ENCODE measurements at regions not wholly inside any gene's neighbourhood (a gene's known extent, or its start where the extent isn't known, plus 50 kb on each side); places are given as distances from the start of the nearest gene placed in this dataset.
"Not testable (repeated sequence)": the region's sequence is repeated elsewhere in the genome, so short reads cannot be mapped to it uniquely, and the experiment has no call there.

DNA sequence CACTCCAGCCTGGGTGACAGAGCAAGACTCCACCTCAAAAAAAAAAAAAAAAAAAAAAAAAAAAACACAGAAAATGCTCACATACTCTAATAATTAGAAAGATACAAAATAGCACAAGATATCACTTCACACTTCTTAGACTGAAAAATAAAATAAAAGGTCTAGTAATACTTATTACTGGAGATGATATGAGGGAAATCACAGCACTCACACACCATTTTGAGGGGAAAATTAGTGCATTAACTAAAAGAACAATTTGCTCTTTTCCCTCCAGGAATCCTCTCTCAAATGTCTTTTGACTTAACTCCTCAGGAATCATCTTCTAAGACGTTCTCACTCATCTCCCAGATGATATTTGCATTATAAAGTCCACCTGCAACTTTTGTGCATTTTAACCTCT lies 697.9 kb upstream of the SOX9 start:
- no peak for DNase-seq

GRCh38 chr17:71423871-71424546 lies 696.8 kb upstream of the SOX9 start:
- peak; percentile 17 for DNase-seq

GRCh38 chr17:71427801-71428200 lies 693.0 kb upstream of the SOX9 start:
- DNase-seq, result no peak

- DNase-seq, result no peak
Observed at GRCh38 chr17:71428897-71429296, 691.9 kb upstream of the SOX9 start.

DNA sequence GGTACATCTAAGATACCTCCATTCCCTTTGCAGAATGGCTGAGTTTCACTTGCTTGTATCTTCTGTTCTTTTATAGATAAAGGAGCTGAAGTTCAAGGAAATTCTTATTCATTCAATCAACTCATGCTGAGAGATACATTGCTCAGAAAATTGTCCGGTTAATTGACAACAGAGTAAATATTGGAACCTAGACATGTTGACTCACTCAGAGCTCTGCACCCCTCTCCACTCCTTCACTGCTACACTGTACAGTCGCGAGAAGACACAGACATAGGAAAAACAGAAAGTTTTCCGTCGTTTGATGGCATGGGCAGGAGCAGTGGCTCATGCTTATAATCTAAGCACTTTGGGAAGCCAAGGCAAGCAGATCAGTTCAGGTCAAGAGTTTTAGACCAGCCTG lies 690.5 kb upstream of the SOX9 start:
- DNase-seq, result no peak

- DNase-seq, result no peak
Observed at GRCh38 chr17:71431146-71431545, 689.7 kb upstream of the SOX9 start.

DNA sequence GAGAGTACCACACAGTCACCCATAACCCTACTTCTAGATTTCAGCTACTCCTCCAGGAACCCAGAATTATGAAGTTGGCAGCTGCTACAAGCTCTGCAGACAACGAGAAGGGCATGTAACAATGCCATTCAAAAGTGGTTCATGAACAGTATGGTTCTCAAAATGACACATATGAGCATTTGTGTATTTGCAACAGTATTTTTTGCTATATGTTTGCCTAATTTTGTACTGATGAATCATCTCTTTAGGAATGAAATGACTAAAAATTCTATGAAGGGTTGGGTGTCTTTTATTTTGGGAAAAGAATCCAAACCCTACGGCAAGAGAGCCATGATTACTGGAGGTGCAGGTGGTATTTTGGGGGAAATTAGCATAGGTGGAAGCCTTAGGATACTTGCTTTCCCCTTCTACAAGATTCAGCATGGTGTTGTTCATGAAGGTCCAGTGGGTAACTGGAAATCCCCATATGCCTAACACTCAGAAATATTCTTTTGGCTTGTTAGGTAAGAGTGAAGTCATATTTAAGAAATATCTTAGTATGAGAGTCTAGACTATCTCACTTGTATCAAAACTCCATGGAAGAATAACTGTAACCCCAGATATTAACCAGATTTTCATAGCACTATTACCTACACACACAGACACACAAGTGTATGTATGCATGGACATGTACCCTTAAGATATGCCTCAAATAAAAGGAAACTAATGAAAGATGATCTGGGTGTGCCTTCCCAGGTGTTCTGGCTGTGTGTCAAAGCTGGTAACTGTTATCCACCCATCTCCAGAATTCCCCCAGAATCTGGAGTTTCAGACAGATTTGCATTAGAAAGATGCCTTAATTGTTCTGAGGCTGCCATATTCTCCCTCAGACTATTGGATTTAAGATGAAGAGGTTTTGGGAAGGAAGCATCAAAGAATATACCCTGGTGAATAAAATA lies 688.2 kb upstream of the SOX9 start:
- DNase-seq, result peak; percentile 53

GRCh38 chr17:71434716-71435115 lies 686.1 kb upstream of the SOX9 start:
- no peak for DNase-seq

DNA sequence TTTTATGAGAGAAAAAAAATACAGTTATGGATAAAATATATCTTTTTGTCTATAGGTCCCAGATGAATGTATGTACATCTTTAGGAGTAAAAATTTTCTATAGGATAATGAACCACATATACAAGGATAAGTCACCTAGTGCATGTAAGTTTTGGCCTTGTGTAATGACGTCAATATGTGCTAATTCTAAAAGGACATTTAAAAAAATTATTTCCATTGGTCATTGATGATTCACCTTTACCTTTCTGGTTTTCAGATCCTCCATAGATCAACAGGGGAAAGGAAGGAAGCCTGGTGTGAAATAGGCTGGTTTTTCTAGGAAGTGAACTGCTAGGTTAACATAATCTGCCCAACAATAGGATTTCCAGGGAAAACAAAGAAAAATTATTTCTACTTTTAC lies 684.3 kb upstream of the SOX9 start:
- no peak for DNase-seq

- no peak for DNase-seq
Observed at GRCh38 chr17:71437166-71437565, 683.7 kb upstream of the SOX9 start.

- peak; percentile 96 for DNase-seq
Observed at GRCh38 chr17:71438631-71439146, 682.1 kb upstream of the SOX9 start.

DNA sequence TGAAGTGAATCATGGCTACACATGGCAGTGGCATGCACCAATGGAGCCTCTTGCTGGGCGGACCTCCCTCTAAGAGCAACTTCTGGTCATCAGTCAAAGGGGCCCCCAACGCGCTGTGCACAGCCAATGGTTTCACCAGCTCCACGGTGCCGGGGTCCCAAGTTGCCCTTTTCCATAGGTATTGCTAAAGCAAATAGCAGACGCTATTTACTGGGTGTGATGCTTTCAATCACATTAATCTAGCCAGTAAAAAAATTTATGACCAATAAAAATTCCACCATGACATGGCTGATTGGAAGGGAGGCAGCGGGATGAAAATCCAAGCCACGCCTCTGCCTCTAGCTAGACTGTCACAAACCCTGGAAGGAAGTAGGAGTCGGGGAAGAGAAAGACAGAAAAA lies 680.3 kb upstream of the SOX9 start:
- DNase-seq, result peak; percentile 14

GRCh38 chr17:71441098-71441497 lies 679.7 kb upstream of the SOX9 start:
- peak; percentile 88 for DNase-seq

DNA sequence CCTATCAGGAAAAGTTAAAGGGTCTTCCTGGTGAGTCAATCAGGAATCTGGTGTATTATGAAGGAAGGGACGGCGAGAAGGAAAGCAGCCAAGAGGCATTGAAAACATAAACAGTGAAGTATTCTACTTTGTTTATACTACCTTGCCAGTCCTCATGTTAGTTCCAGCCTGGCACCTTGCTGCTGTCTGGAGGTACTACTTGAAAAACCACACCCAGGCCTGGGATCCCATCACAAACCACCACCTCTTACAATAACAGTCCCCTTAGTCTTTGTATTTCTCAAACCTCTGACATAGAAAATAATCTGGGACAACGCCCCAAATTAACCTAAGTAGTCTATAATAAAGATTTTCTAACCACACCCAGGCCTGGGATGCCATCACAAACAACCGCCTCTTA lies 676.7 kb upstream of the SOX9 start:
- DNase-seq, result no peak

DNA sequence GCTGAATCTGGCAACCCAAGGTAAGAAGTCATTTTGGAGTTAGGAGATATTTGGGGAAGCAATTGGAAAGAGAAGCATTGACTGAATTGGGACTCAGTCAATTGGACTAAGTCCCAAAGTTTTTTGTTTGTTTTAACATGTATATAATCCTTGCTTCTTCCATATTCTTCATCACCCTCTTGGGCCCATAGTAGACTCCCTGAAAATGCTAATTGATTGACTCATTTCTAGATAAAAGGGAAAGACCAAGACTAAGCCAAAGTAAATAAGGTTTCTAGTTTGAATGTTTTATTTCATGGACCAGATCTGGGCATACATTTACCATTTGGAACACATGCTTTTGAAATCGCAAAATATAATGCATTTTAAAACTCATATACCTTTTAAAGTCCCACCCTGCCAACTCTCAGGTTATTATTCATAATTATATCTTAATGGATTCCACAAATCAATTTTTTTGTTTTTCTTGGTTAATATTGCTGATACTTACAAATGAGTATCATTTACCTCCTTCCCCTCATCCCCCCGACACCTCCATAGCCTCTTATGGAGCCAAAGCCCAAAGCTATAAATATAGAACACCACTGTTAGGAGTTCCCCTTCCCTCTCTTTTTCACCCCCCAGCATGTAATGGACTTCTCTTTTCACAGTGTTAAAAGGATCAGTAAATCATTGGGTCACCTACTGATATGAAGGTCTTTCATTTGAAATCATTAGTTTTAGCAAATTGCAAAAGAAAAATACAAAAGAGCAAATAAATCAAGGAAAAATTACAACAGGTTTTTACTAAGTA lies 674.0 kb upstream of the SOX9 start:
- no peak for DNase-seq

GRCh38 chr17:71447644-71448043 lies 673.2 kb upstream of the SOX9 start:
- no peak for DNase-seq

DNA sequence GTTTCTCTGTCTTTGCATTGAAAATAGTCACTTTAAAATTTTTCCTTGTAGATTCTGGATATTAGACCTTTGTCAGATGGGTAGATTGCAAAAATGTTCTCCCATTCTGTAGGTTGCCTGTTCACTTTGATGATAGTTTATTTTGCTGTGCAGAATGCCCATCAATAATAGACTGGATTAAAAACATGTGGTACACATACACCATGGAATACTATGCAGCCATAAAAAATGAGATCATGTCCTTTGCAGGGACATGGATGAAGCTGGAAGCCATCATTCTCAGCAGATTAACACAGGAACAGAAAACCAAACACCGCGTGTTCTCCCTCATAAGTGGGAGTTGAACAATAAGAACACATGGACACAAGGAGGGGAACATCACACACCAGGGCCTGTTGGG lies 670.2 kb upstream of the SOX9 start:
- not testable (repeated sequence) for DNase-seq

GRCh38 chr17:71453876-71454422 lies 666.9 kb upstream of the SOX9 start:
- DNase-seq, result no peak

GRCh38 chr17:71455219-71455618 lies 665.6 kb upstream of the SOX9 start:
- DNase-seq, result no peak

DNA sequence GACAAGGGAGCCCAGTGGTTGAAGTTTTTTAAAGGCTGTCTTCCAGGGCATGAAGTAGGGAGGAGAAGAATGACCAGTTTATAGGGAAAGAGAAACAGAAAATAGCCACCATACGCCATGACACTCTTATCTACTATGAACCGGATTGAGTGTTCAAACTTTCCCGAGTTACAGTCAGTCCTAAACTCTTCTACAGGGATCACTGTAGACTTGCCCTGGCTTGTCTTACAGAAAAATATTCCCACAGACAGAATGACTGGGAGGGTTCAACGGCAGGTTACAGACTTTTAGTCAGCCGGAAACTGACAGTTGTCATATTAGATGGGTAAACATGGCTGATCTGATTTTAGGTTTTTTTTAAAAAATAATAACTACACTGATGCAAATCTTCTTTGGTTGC lies 662.5 kb upstream of the SOX9 start:
- no peak for DNase-seq

DNA sequence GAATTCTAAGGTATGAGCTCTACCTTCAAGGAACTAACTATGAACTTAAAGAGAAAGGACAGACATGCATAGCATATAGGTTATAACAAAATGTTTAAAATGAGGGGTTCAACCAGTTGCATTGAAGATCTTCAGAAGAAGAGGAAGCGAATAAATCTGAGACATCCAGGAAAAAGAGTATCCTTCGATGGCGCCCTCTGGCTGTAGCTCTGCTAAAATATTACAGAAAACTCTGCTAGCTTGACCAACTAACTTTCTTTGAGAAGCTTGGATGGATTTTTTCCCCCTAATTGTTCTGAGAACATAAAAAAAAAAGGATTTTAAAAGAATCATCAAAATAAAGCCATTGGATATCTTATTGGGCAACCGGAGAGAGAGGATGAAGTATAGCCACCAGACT lies 659.9 kb upstream of the SOX9 start:
- DNase-seq, result peak; percentile 29

- no peak for DNase-seq
Observed at GRCh38 chr17:71461498-71462169, 659.2 kb upstream of the SOX9 start.
